ENCODE measurements at regions not wholly inside any gene's neighbourhood (a gene's known extent, or its start where the extent isn't known, plus 50 kb on each side); places are given as distances from the start of the nearest gene placed in this dataset.

DNA sequence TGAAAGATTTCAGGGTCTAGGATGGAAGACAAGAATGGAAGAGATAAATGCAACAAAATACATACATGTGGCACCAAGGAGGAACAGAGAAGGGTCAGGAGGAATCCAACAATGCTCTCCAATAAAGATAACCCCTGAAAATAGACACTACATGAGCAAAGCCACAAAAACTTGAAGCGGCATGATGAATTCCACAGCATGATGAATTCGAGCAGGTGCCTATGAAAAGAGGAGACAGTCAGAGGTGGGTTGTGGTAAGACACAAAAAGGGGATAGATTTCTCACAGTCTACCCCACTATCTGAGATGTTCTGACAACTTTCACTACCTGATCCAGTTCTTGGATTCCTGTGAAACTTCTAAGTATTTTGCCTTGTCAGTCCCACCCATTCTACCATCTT is 81.5 kb upstream of the PAPPA start:
- no peak overlapping the region for H3K4me2 ChIP-seq (ENCODE audit: insufficient read depth, insufficient read length, low read length)
- Mint-ChIP-seq H3K36me3 (ENCODE audit: insufficient read depth in 1 of 3, low read depth in 3 of 3) (no peaks in the 10 kb centered on the region), H3K9me3 (no peaks in the 10 kb centered on the region), H3K4me3 (no peak overlapping the region), H3K4me1 (no peaks in the 10 kb centered on the region), H3K27ac (no peak overlapping the region), H3K27me3 (ENCODE audit: low read depth) (no peaks in the 10 kb centered on the region)
- H3K23ac ChIP-seq (ENCODE audit: insufficient read length, low read depth, low read length): no peak overlapping the region
- no peak overlapping the region for H2BK12ac ChIP-seq (ENCODE audit: insufficient read length, low read depth, low read length)
- H3K9me3 ChIP-seq (ENCODE audit: control insufficient read depth, low read depth, low read length): no peaks in the 10 kb centered on the region
- no peak overlapping the region for H4K91ac ChIP-seq (ENCODE audit: insufficient read length, low read depth, low read length)
- H4K20me1 ChIP-seq (ENCODE audit: control insufficient read depth, insufficient read depth, insufficient read length): no peaks in the 10 kb centered on the region
- H2BK20ac ChIP-seq (ENCODE audit: low read depth, low read length, poor library complexity, severe bottlenecking): no peak overlapping the region
- DNase-seq: no peak
- no peak overlapping the region for H3K4ac ChIP-seq (ENCODE audit: low read depth, low read length)
- TF ChIP-seq, protein P1, sequence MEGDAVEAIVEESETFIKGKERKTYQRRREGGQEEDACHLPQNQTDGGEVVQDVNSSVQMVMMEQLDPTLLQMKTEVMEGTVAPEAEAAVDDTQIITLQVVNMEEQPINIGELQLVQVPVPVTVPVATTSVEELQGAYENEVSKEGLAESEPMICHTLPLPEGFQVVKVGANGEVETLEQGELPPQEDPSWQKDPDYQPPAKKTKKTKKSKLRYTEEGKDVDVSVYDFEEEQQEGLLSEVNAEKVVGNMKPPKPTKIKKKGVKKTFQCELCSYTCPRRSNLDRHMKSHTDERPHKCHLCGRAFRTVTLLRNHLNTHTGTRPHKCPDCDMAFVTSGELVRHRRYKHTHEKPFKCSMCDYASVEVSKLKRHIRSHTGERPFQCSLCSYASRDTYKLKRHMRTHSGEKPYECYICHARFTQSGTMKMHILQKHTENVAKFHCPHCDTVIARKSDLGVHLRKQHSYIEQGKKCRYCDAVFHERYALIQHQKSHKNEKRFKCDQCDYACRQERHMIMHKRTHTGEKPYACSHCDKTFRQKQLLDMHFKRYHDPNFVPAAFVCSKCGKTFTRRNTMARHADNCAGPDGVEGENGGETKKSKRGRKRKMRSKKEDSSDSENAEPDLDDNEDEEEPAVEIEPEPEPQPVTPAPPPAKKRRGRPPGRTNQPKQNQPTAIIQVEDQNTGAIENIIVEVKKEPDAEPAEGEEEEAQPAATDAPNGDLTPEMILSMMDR (conservative IDR thresholded peaks at IDR 0.05): no peak
- H3K23me2 ChIP-seq (ENCODE audit: insufficient read length, low read depth, low read length, poor library complexity, severe bottlenecking): no peaks in the 10 kb centered on the region
- no CpG with 5 or more reads among the region's 2 CpGs for WGBS (ENCODE audit: extremely low coverage, insufficient read length, low lambda C conversion rate)
- H3K27ac ChIP-seq (ENCODE audit: insufficient read length, low read depth, low read length): no peak overlapping the region
- H3K9ac ChIP-seq (ENCODE audit: extremely low read depth, insufficient read length, low read length): no peak overlapping the region
- no peak overlapping the region for H2BK120ac ChIP-seq (ENCODE audit: low read depth, low read length, poor library complexity, severe bottlenecking)
- no peak overlapping the region for H2AK5ac ChIP-seq (ENCODE audit: insufficient read length, low read length)
- no peaks in the 10 kb centered on the region for H3K27me3 ChIP-seq (ENCODE audit: insufficient read depth, low read length)
- H3K79me1 ChIP-seq (ENCODE audit: insufficient read depth, low read depth, low read length, poor library complexity, severe bottlenecking): no peaks in the 10 kb centered on the region
- no peak overlapping the region for H2AFZ ChIP-seq (ENCODE audit: low read length)
- H4K8ac ChIP-seq (replicated peaks; ENCODE audit: insufficient read length, low read depth, low read length): no peak overlapping the region
- H2BK15ac ChIP-seq (ENCODE audit: low read depth, low read length): no peak overlapping the region
- no peak overlapping the region for H3K18ac ChIP-seq (ENCODE audit: insufficient read length, low read depth, low read length)
- H2BK5ac ChIP-seq (ENCODE audit: insufficient read length, low read length): no peak overlapping the region
- H3K14ac ChIP-seq (ENCODE audit: insufficient read depth, low read length): no peak overlapping the region
- H3K79me2 ChIP-seq (ENCODE audit: insufficient read depth, low read length): no peaks in the 10 kb centered on the region
- H4K5ac ChIP-seq (ENCODE audit: insufficient read length, low read depth, low read length): no peak overlapping the region
- H3T11ph ChIP-seq (ENCODE audit: low read length): no peak overlapping the region
- no peak overlapping the region for H3K56ac ChIP-seq (ENCODE audit: insufficient read length, low read depth, low read length)
- no peaks in the 10 kb centered on the region for H3K4me1 ChIP-seq (ENCODE audit: insufficient read depth, low read length)
